ENCODE measurements at regions not wholly inside any gene's neighbourhood (a gene's known extent, or its start where the extent isn't known, plus 50 kb on each side); places are given as distances from the start of the nearest gene placed in this dataset.
A peak's percentile ranks its signal among the peaks of the same experiment; 100 is the strongest.

DNA sequence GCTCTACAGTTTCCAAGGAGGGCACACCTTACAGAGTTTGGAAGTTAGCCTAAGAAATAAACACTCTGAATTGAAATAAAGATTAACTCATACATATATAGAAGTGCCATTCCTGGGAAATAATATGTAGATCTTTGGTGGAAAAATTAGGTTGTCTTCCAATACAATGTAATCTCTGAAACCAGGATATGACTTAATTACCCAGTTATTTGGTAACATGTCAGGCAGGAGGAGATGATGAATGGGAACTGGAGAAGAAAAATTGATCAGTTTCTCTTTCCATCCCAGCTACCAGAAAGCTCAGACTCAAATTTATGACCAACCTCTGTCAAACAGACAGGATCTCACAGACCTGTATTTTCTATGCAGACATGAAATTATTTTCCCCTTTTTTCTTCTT, 215.2 kb upstream of the SNX2 start:
- TF ChIP-seq, protein P1, sequence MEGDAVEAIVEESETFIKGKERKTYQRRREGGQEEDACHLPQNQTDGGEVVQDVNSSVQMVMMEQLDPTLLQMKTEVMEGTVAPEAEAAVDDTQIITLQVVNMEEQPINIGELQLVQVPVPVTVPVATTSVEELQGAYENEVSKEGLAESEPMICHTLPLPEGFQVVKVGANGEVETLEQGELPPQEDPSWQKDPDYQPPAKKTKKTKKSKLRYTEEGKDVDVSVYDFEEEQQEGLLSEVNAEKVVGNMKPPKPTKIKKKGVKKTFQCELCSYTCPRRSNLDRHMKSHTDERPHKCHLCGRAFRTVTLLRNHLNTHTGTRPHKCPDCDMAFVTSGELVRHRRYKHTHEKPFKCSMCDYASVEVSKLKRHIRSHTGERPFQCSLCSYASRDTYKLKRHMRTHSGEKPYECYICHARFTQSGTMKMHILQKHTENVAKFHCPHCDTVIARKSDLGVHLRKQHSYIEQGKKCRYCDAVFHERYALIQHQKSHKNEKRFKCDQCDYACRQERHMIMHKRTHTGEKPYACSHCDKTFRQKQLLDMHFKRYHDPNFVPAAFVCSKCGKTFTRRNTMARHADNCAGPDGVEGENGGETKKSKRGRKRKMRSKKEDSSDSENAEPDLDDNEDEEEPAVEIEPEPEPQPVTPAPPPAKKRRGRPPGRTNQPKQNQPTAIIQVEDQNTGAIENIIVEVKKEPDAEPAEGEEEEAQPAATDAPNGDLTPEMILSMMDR (IDR thresholded peaks at IDR 0.05; ENCODE audit: low read depth, low read length, missing control alignments) = no peak
- no peak for DNase-seq (ENCODE audit: low read depth)
- no peak overlapping the region for H3K4me3 ChIP-seq (ENCODE audit: low read depth, low read length)
- in situ Hi-C loops (cut with HindIII; ENCODE audit: low sequenced_read_pairs) = no loop called here

DNA sequence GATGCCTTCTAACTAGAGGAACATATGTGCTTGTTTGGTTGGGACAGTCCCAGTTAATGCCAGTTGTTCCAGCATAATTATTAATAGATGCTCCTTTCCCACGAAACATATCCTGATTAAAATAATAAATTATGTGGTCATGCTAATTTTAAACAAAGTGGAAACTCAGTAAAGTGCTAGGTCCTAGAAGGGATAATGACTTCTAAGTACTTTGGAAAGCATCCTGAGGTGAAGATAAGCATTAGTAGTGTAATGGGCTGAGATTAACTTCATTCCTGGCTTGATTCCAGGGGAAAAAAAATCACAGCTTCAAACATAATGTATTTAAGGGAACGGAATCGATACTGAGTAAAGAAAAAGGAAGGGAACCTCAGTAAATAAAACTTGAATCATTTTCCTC, 213.7 kb upstream of the SNX2 start:
- no peak overlapping the region for H3K4me3 ChIP-seq (ENCODE audit: low read depth, low read length)
- TF ChIP-seq, protein P1 (IDR thresholded peaks at IDR 0.05; ENCODE audit: low read depth, low read length, missing control alignments) = no peak
- in situ Hi-C loops (cut with HindIII; ENCODE audit: low sequenced_read_pairs) = no loop called here
- DNase-seq (ENCODE audit: low read depth) = no peak

DNA sequence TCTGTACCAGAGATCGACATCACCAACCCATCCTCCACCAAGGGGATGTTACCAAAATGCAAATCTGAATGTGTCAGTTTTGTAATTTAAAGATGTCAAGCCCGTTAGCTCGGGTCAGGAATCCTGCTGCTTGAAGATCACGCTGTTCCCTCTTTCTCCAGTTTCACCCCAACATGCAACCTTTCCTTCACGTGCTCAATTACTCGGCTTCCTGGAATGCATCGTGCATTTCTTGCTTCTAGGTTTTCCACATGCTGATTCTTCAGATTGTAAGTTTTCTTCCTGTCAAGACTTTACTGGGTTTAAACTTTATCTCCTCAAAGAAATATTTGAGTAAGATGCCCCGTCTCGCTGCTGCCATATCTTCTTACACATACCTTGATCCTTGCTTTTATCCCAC, 209.5 kb upstream of the SNX2 start:
- no peak overlapping the region for H3K4me3 ChIP-seq (ENCODE audit: low read depth, low read length)
- in situ Hi-C loops (cut with HindIII; ENCODE audit: low sequenced_read_pairs) = no loop called here
- TF ChIP-seq, protein P1 (IDR thresholded peaks at IDR 0.05; ENCODE audit: low read depth, low read length, missing control alignments) = no peak
- DNase-seq (ENCODE audit: low read depth) = no peak

DNA sequence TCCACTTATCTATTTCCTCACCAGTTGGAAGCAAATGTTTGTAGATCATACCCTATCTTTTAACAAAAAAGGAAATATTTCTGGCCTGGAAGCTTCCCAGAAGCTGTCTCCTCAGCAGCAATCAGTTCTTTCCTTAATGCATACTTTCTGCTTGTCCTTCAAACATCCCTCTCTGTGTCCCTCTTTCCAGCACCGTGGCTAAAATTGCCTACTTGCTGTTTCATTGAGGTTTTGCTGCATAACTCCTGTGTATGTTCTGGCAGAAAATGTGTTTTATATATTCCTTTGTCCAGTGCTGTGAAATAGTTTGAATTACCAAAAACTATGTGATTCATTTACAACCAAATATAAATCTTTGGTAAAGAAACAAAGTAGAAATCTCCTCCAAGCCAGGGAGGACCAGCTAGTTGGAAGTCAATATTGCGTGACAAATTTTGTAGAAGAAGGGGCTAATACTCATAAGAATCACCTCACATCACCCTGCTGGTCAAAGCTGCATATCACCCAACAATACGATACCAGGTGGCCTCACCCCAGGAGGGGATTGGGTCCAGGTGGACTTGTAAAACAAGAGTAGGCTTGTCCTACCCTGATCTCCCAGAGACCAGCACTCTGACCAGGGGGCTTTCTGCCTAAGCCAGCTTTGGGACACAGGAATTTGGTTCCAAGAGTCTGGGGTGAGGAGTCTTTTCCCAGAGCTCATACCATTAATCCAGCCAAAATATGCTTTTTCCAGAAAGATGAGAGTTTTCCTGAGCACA, 198.4 kb upstream of the SNX2 start:
- in situ Hi-C loops (cut with HindIII; ENCODE audit: low sequenced_read_pairs) = no loop called here
- DNase-seq (ENCODE audit: low read depth) = peak; percentile 72

DNA sequence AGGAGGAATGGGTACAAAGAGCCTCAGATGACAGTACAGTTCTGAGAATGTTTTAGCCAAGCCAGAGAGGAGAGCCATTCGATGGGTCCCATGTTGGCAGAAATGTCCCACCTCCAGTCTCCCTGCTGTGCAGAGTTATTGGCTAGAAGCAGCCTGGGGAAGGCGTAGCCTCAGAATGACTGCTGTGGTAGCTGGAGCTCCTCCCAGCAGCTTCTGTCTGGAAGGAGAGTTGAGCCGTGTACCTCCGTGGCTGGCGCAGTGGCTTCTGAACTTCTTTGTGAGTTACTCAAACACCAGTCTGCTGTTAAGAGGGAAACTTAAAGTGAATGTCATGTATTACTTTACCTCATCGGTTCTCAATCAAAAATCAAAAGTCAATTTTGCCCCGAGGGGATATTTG, 193.3 kb upstream of the SNX2 start:
- in situ Hi-C loops (cut with HindIII; ENCODE audit: low sequenced_read_pairs) = no loop called here

More for the DNA sequence above, 198.4 kb upstream of the SNX2 start:
- TF ChIP-seq, protein P1 (IDR thresholded peaks at IDR 0.05; ENCODE audit: low read depth, low read length, missing control alignments) = peak; percentile 20
- no peak overlapping the region for H3K4me3 ChIP-seq (ENCODE audit: low read depth, low read length)

DNA sequence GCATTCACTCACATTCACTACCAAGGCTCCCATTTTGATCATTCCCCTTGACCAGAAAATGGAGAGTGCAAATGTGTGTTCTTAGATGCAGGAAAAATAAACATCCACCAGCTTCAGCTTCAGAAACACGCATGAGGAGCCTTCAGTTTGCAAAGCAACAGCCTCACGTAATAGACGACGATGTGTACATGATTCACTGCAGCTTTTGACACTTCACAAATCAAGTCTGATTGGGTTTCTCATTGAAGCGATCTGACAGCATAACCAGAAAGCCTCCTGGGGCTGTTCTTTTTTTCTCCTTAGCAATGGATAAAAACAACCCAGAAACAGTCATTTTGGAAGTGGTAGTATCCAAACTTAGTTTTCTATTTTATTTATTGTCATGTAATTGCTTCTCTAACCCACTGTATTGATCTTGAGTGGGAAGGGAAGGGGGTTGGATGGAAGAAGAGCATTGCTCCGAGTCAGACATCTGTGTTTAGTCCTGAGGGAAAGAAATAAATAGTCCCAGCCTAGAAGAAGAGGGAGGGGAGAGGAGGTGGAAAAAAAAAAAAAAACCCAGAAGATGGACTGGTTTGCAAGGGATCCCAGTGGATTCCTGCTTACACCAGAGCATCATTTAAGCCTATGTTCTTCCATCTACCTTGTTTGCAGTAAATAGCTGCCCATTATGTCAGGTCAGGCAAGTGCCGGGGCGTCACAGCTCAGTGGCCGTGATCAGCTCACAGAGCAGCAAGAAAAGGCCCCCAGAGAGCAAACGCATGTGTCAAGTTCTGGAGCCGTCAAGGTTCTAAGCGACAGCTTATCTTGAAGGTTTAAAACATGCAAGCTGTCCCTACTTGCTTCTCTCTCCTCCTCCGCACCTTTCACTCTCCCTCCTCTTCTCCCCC, 190.2 kb upstream of the SNX2 start:
- H3K4me3 ChIP-seq (ENCODE audit: low read depth, low read length) = no peak overlapping the region

More for the DNA sequence above, 193.3 kb upstream of the SNX2 start:
- TF ChIP-seq, protein P1 (IDR thresholded peaks at IDR 0.05; ENCODE audit: low read depth, low read length, missing control alignments) = no peak
- DNase-seq (ENCODE audit: low read depth) = no peak
- no peak overlapping the region for H3K4me3 ChIP-seq (ENCODE audit: low read depth, low read length)

More for the DNA sequence above, 190.2 kb upstream of the SNX2 start:
- in situ Hi-C loops (cut with HindIII; ENCODE audit: low sequenced_read_pairs) = no loop called here
- TF ChIP-seq, protein P1 (IDR thresholded peaks at IDR 0.05; ENCODE audit: low read depth, low read length, missing control alignments) = no peak
- no peak for DNase-seq (ENCODE audit: low read depth)

All from astrocyte of the cerebellum (primary cell).